ENCODE measurements at regions not wholly inside any gene's neighbourhood (a gene's known extent, or its start where the extent isn't known, plus 50 kb on each side); places are given as distances from the start of the nearest gene placed in this dataset.
"Not testable (repeated sequence)": the region's sequence is repeated elsewhere in the genome, so short reads cannot be mapped to it uniquely, and the experiment has no call there.

- not testable (repeated sequence) for DNase-seq
These were observed 1517.3 kb upstream of the RAG2 start for GRCh38 chr11:38115381-38115780.

- no peak for DNase-seq
These were observed 1502.9 kb upstream of the RAG2 start for GRCh38 chr11:38100836-38101462.

- DNase-seq: no peak
These were observed 1497.2 kb upstream of the RAG2 start for GRCh38 chr11:38095268-38095667.

- no peak for DNase-seq
These were observed 1491.7 kb upstream of the RAG2 start for GRCh38 chr11:38089726-38090125.

- DNase-seq: no peak
These were observed 1462.9 kb upstream of the RAG2 start for GRCh38 chr11:38060920-38061319.

GRCh38 chr11:38060136-38060535, 1462.1 kb upstream of the RAG2 start:
- DNase-seq: no peak

- DNase-seq: no peak
These were observed 1448.6 kb upstream of the RAG2 start for GRCh38 chr11:38046571-38047135.

- no peak for DNase-seq
These were observed 1445.0 kb upstream of the RAG2 start for GRCh38 chr11:38043060-38043459.

GRCh38 chr11:38038777-38039176, 1440.7 kb upstream of the RAG2 start:
- no peak for DNase-seq

- no peak for DNase-seq
These were observed 1421.2 kb upstream of the RAG2 start for GRCh38 chr11:38019072-38019775.

- DNase-seq: no peak
These were observed 1416.4 kb upstream of the RAG2 start for GRCh38 chr11:38014405-38014804.

- no peak for DNase-seq
These were observed 1415.1 kb upstream of the RAG2 start for GRCh38 chr11:38013157-38013556.

GRCh38 chr11:38011496-38011895, 1413.5 kb upstream of the RAG2 start:
- no peak for DNase-seq

- no peak for DNase-seq
These were observed 1411.9 kb upstream of the RAG2 start for GRCh38 chr11:38009932-38010331.

GRCh38 chr11:38006466-38006865, 1408.4 kb upstream of the RAG2 start:
- no peak for DNase-seq

GRCh38 chr11:38005597-38005996, 1407.6 kb upstream of the RAG2 start:
- DNase-seq: no peak

GRCh38 chr11:37999171-37999570, 1401.1 kb upstream of the RAG2 start:
- DNase-seq: no peak

- no peak for DNase-seq
These were observed 1397.8 kb upstream of the RAG2 start for GRCh38 chr11:37995886-37996285.

GRCh38 chr11:37988031-37988430, 1390.0 kb upstream of the RAG2 start:
- no peak for DNase-seq

- no peak for DNase-seq
These were observed 1387.0 kb upstream of the RAG2 start for GRCh38 chr11:37984991-37985390.

- DNase-seq: no peak
These were observed 1380.6 kb upstream of the RAG2 start for GRCh38 chr11:37978647-37979046.

- DNase-seq: no peak
These were observed 1375.9 kb upstream of the RAG2 start for GRCh38 chr11:37973941-37974340.

GRCh38 chr11:37972691-37973090, 1374.7 kb upstream of the RAG2 start:
- DNase-seq: no peak

GRCh38 chr11:37969336-37969735, 1371.3 kb upstream of the RAG2 start:
- DNase-seq: not testable (repeated sequence)

GRCh38 chr11:37968148-37968547, 1370.1 kb upstream of the RAG2 start:
- DNase-seq: no peak

All from DMS79 (cell line).